ENCODE measurements at regions not wholly inside any gene's neighbourhood (a gene's known extent, or its start where the extent isn't known, plus 50 kb on each side); places are given as distances from the start of the nearest gene placed in this dataset.

- ATAC-seq (ENCODE audit: low read depth): no peak
- H4K20me1 ChIP-seq (ENCODE audit: insufficient read depth, low read length): no peaks in the 10 kb centered on the region
- no peaks in the 10 kb centered on the region for H3K9me1 ChIP-seq (ENCODE audit: insufficient read depth, low read length)
- H4K91ac ChIP-seq (ENCODE audit: insufficient read depth, low read depth, low read length): no peak overlapping the region
- no peak overlapping the region for H3K56ac ChIP-seq (ENCODE audit: extremely low read depth, insufficient read depth, low read length)
- H3K4me3 ChIP-seq (ENCODE audit: insufficient read depth, low read depth, low read length): no peak overlapping the region
- no peak overlapping the region for H3K9ac ChIP-seq (ENCODE audit: low read depth, low read length)
- no peak overlapping the region for H3K4me2 ChIP-seq (ENCODE audit: low read depth, low read length)
- dilution Hi-C loops (cut with HindIII; ENCODE audit: low sequenced_read_pairs, unreplicated experiment) (no loop called here), intact Hi-C loops (cut with micrococcal nuclease) (no loop called here), in situ Hi-C loops (cut with MboI; ENCODE audit: low sequenced_read_pairs) (no loop called here)
- DNase-seq: no peak
- peaks cover 6% of the 10 kb centered on the region for H3K27me3 ChIP-seq (ENCODE audit: control insufficient read depth, insufficient read depth, low read length)
- no peak overlapping the region for H3K18ac ChIP-seq (ENCODE audit: low read depth, low read length)
- H2BK15ac ChIP-seq (ENCODE audit: low read depth, low read length): no peak overlapping the region
- H4K8ac ChIP-seq (ENCODE audit: low read depth in 2 of 2, low read length in 2 of 2): no peak overlapping the region
- no peak overlapping the region for H3K14ac ChIP-seq (replicated peaks; ENCODE audit: low read depth, low read length)
- TF ChIP-seq SMC3 (IDR thresholded peaks at IDR 0.05; ENCODE audit: low read depth, low read length) (no peak), MXI1 (IDR thresholded peaks at IDR 0.05; ENCODE audit: borderline replicate concordance, low read depth, low read length) (no peak), MAFK (IDR thresholded peaks at IDR 0.05; ENCODE audit: low read depth, low read length) (no peak), USF2 (IDR thresholded peaks at IDR 0.05; ENCODE audit: low read depth, low read length) (no peak), RFX5 (IDR thresholded peaks at IDR 0.05; ENCODE audit: low read depth, low read length) (no peak), NFE2L2 (IDR thresholded peaks at IDR 0.05; ENCODE audit: low read depth, low read length) (no peak), CHD1 (IDR thresholded peaks at IDR 0.05; ENCODE audit: low read depth, low read length) (no peak), POLR2A (IDR thresholded peaks at IDR 0.05; ENCODE audit: low read depth, low read length) (no peak), BHLHE40 (IDR thresholded peaks at IDR 0.05; ENCODE audit: low read depth, low read length) (no peak)
- no peak overlapping the region for H2AK5ac ChIP-seq (ENCODE audit: low read depth, low read length)
- no peak overlapping the region for H3K27ac ChIP-seq (ENCODE audit: insufficient read depth, low read length)
- no peak overlapping the region for H2BK5ac ChIP-seq (ENCODE audit: low read depth, low read length, poor library complexity, severe bottlenecking)
- no peaks in the 10 kb centered on the region for H3K9me3 ChIP-seq (ENCODE audit: control insufficient read depth, insufficient read depth, low read length)
- no peak overlapping the region for H3K23ac ChIP-seq (ENCODE audit: low read depth, low read length)
- no TSS peak for BruUV-seq (replicated peaks)
- WGBS, 2 experiments (ENCODE audit: extremely low coverage in 2 of 2, insufficient read length in 1 of 2): no CpG with 5 or more reads among the region's 2 CpGs
- H3K4me1 ChIP-seq (ENCODE audit: control insufficient read depth, insufficient read depth, low read length): no peaks in the 10 kb centered on the region
- H3K36me3 ChIP-seq (ENCODE audit: control insufficient read depth, insufficient read depth, low read length): no peaks in the 10 kb centered on the region
- no peak overlapping the region for H4K5ac ChIP-seq (ENCODE audit: low read depth, low read length)
- H3K79me1 ChIP-seq (ENCODE audit: low read depth in 1 of 2, low read length in 2 of 2): no peaks in the 10 kb centered on the region
- no peak overlapping the region for H2BK20ac ChIP-seq (ENCODE audit: low read depth, low read length)
- no peak overlapping the region for H2BK120ac ChIP-seq (ENCODE audit: low read depth, low read length)
- POLR2A ChIA-PET (ENCODE audit: unreplicated experiment): no interaction called here
- H3K4ac ChIP-seq (ENCODE audit: low read depth, low read length): no peak overlapping the region
- no peak overlapping the region for H2AFZ ChIP-seq (replicated peaks; ENCODE audit: low read length, poor library complexity)
- CTCF ChIA-PET: interaction anchor here (1.7 kb wide), 1 partner anchor 9 kb away, joined by 4 read pairs; no protein-coding TSS in a partner anchor
- no peak overlapping the region for H2AK9ac ChIP-seq (replicated peaks; ENCODE audit: low read depth, low read length, poor library complexity)
These were observed 677.2 kb upstream of the TENM4 start for GRCh38 chr11:80118073-80118472.
